KG1 (cell line): ENCODE measurements at regions not wholly inside any gene's neighbourhood (a gene's known extent, or its start where the extent isn't known, plus 50 kb on each side); places are given as distances from the start of the nearest gene placed in this dataset.
"Not testable (repeated sequence)": the region's sequence is repeated elsewhere in the genome, so short reads cannot be mapped to it uniquely, and the experiment has no call there.

Experiments used
- DNase-seq: peaks from one replicate; lab custom pipeline; 2025; lab: John Stamatoyannopoulos, UW

- DNase-seq, result no peak
Observed at GRCh38 chr4:89496851-89497250, 189.3 kb upstream of the GPRIN3 start.

GRCh38 chr4:89493367-89493766, 185.8 kb upstream of the GPRIN3 start:
- no peak for DNase-seq

DNA sequence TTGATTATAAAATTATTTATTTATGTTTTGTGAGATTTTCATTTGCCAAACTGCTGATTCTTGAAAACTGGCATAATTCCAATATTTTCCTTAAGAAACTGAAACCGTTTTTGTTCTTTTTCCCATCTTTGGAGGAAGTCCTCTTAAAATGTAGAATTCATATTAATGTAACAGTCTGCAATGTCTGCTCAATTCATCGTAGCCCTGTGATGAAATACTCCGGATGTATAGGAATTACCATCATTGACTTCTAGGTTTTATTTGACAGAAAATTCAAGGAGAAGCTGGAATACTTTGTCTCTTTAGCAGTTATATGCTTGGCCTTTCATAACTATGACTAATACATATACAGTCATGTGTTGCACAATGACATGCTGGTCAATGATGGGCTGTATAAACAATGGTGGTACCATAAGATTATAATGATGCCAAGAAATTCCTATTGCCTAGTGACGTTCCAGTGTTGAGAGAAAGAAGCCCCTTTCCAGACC, 185.0 kb upstream of the GPRIN3 start:
- no peak for DNase-seq

GRCh38 chr4:89491761-89492160, 184.2 kb upstream of the GPRIN3 start:
- DNase-seq, result no peak

GRCh38 chr4:89489921-89490431, 182.4 kb upstream of the GPRIN3 start:
- DNase-seq, result not testable (repeated sequence)

- DNase-seq, result no peak
Observed at GRCh38 chr4:89489338-89489771, 181.8 kb upstream of the GPRIN3 start.

- DNase-seq, result no peak
Observed at GRCh38 chr4:89488736-89489135, 181.1 kb upstream of the GPRIN3 start.

DNA sequence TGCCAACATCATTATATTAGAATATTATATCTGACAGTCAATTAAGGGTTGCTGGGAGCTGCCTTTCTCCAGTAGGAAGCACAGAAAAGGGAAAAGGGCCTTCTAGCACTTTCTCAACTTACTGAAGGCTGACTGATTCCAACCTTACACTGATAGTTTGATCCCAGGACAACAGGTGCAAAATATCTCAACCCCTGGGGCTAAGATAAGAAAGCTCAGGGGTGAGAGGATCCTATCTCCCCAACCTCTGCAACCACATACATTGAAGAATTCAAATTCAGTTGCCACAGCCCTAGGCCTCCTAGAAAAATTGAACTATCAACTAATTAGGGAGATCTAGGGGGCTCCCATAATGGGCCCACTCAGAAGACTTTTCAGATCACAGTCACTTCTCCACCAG, 179.1 kb upstream of the GPRIN3 start:
- DNase-seq, result no peak

GRCh38 chr4:89486042-89486441, 178.4 kb upstream of the GPRIN3 start:
- DNase-seq, result no peak

GRCh38 chr4:89483833-89484232, 176.2 kb upstream of the GPRIN3 start:
- no peak for DNase-seq

DNA sequence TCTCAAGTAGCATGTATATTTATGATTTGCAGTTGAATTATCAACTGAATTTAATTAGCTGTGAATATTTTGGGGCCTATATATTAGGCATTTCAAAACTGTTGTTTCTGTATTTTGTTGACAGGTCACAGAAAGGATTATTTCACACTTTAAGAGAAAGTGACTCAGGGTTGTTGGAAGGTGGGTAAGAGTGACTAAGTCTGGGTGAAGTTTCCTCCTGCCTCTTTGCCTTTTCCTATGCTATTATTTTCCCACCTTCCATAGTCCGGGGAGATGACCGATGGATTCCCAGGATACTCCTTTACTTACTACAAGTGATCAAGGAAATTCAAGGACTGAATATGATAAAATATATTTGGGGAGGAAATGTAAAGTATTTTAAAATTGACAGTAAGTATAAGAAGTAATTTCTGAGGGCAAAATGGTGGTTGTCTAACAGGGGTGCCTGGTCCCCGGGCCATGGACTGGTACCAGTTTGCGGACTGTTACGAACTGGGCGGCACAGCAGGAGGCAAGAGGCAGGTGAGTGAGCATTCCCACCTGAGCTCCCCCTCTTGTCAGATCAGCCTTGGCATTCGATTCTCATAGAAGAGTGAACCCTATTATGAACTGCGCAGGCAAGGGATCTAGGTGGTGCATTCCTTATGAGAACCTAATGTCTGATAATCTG, 175.5 kb upstream of the GPRIN3 start:
- no peak for DNase-seq

- no peak for DNase-seq
Observed at GRCh38 chr4:89482251-89482650, 174.7 kb upstream of the GPRIN3 start.

DNA sequence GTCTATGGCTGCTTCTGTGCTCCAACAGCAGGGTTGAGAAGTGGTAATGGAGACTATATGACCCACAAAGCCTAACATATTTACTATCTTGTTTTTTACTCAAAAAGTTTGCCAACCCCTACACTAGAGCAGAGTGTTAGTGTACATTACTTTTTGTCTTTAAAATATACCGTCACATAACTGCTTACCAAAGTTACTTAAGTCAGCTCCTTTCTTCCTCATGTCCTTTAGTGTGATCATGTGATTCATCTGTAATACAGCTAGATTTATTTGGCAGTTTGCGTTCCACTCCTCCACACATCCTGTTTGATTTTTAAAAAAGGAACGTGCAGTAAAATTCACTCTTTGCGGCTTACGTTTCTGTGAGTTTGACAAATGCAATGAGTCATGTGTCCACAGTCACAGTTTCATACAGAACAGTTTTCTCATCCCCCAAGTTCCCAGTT, 162.4 kb upstream of the GPRIN3 start:
- DNase-seq, result peak; percentile 35

- DNase-seq, result no peak
Observed at GRCh38 chr4:89469516-89469915, 161.9 kb upstream of the GPRIN3 start.

DNA sequence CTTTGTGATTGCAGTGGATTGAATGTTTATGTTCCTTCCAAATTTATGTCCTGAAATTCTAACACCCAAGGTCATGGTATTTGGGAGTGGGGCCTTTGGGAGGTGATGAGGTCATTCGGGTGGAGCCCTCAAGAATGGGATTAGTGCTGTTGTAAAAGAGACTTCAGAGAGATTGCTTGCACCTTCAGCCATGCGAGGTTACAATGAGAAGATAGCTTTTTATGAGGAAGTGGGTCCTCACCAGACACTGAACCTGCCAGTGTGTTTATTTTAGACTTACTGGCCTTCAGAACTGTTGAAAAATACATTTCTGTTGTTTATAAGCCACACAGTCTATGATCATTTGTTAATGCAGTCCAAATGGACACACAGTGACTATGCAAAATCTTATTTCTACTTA, 161.0 kb upstream of the GPRIN3 start:
- DNase-seq, result no peak

- no peak for DNase-seq
Observed at GRCh38 chr4:89463341-89463740, 155.7 kb upstream of the GPRIN3 start.

DNA sequence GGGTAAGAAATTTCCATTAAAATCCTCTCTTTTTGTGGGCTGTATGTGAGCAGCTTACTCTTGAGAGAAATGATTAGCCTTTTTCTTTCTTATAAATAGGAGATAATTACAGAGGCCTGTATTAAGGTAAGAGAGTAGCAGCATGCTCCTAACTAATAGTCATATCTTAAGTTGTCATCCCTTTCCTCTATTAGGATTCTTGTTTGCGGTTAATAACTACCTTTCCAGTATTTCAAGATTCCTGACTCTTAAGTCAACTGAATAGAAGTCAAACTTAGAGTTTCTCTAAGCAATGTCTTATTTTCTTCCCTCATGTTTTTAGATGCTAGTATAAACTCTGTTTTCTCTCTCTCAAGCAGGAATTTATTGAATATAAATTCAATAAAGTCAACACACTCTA, 139.9 kb upstream of the GPRIN3 start:
- DNase-seq, result no peak

DNA sequence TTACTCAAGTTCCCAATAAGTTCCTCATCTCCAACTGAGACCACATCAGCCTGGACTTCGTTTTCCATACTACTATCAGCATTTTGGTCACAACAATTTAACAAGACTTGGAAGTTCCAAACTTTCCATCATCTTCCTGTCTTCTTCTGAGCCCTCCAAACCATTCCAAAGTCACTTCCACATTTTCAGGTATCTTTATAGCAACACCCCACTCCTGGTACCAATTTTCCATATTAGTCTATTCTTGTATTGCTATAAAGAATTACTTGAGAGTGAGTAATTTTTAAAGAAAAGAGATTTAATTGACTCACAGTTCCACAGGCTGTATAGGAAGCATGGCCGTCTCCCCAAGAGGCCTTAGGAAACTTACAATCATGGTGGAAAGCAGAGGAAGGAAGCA, 138.6 kb upstream of the GPRIN3 start:
- DNase-seq, result no peak

DNA sequence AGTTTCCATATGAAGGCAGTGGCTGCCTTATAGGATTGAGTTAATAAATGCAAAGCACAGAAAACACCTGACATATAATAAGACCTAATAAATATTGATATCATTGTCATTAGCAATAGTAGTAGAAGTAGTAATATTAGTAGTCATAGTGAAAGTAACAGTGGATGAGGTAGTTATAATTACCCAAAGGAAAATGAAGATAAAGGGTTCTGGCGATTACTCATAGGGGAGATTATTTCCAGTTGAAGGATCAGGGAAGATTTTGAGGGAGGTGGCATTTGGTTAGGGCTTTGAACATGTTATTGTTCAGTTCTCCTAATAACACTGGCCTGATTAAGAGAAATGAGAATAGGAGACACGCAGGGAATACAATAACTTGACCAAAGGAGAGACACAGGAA, 131.9 kb upstream of the GPRIN3 start:
- DNase-seq, result no peak

GRCh38 chr4:89438102-89438831, 130.7 kb upstream of the GPRIN3 start:
- DNase-seq, result no peak

DNA sequence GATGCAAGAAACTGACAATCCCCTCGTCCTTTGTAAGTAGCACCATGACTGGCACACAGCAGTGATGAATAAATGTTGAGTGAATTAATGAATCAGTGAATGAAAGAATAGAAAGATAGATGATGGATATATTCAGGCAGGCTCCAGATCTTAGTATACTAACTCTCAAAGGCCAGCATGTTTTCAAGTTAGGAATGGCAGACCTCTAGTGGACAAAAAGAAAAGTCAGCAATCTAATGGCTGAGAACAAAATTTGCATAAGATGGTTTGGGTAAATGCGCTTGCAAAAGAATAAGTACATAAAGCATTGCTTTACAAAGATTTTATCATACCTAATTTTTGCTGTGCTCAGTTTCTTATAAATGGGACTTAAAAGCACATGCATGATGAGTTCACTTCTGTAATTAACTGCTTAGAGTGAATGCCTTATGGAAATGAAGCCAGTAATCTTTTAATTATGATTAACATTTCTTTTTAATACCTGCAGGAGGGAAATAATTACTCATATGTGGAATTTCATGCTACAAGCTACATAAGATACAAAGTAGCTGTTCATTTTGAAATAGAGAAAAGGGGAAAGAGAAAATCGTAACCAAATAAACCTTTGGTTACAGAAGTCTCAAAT, 126.9 kb upstream of the GPRIN3 start:
- no peak for DNase-seq

GRCh38 chr4:89427782-89428181, 120.2 kb upstream of the GPRIN3 start:
- no peak for DNase-seq

DNA sequence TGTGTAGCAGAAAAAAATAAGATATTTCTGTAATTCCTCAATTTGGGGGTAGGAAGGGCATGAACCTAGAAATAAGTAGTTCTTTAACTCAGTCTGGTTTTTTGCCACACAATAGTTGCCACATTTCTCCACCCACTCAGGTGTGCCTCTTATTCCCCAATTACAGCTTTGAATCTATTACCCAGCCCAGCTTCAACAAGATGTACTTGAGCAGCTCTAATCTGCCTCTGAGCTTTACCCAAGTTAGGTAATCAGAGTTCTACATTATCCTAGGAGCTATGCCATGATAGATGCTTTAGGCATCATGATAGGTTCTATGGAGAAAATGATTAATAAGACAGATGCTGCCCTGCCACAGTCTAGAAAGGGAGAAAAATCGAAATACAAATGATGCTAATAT, 117.4 kb upstream of the GPRIN3 start:
- no peak for DNase-seq
